ENCODE measurements at regions not wholly inside any gene's neighbourhood (a gene's known extent, or its start where the extent isn't known, plus 50 kb on each side); places are given as distances from the start of the nearest gene placed in this dataset.

DNA sequence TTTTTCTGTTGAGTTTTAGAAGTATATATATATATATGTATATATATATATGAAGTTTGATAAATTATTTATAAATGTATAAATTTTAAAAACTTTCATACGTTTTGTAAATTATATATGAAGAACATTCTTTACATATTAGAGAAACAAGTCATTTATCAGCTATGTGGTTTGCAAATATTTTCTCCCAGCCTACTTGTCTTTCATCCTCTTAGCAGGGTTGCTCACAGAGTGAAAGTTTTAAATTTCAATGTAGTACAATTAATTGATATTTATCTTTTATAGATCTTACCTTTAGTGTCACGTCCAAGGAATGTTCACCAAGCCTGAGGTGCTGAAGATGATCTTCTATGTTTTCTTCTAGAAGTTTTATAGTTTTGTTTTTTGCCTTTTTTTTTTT is 78.3 kb upstream of the HS6ST1 start:
- Histone ChIP-seq H2AFZ (ENCODE audit: low read depth) (no peak overlapping the region), H3K4me2 (no peak overlapping the region), H3K79me2 (ENCODE audit: insufficient read depth, low read depth) (no peaks in the 10 kb centered on the region), H3K27me3 (ENCODE audit: insufficient read depth, low read depth) (no peaks in the 10 kb centered on the region), H4K20me1 (ENCODE audit: insufficient read depth) (no peaks in the 10 kb centered on the region), H3K9ac (no peak overlapping the region), H3K4me3 (IDR thresholded peaks at IDR 0.05; ENCODE audit: insufficient read depth, low read depth, low read length) (no peak overlapping the region), H3K36me3 (ENCODE audit: insufficient read depth) (no peaks in the 10 kb centered on the region), H3K27ac (no peak overlapping the region), H3K4me1 (ENCODE audit: low read depth, poor library complexity, severe bottlenecking) (no peaks in the 10 kb centered on the region)
- no peak for TF ChIP-seq CTCF (conservative IDR thresholded peaks at IDR 0.05; ENCODE audit: low read depth, low read length)

GRCh38 chr2:128399256-128399655 is 80.6 kb upstream of the HS6ST1 start:
- Histone ChIP-seq H3K79me2 (ENCODE audit: insufficient read depth, low read depth) (no peaks in the 10 kb centered on the region), H3K9ac (no peak overlapping the region), H4K20me1 (ENCODE audit: insufficient read depth) (no peaks in the 10 kb centered on the region), H3K36me3 (ENCODE audit: insufficient read depth) (no peaks in the 10 kb centered on the region), H3K27me3 (ENCODE audit: insufficient read depth, low read depth) (no peaks in the 10 kb centered on the region), H3K27ac (no peak overlapping the region), H3K4me2 (no peak overlapping the region), H3K4me3 (IDR thresholded peaks at IDR 0.05; ENCODE audit: insufficient read depth, low read depth, low read length) (no peak overlapping the region), H2AFZ (ENCODE audit: low read depth) (no peak overlapping the region), H3K4me1 (ENCODE audit: low read depth, poor library complexity, severe bottlenecking) (no peaks in the 10 kb centered on the region)
- no peak for TF ChIP-seq CTCF (conservative IDR thresholded peaks at IDR 0.05; ENCODE audit: low read depth, low read length)

GRCh38 chr2:128399690-128400291 is 81.1 kb upstream of the HS6ST1 start:
- no peaks in the 10 kb centered on the region for H3K36me3 ChIP-seq (ENCODE audit: insufficient read depth)
- no peak overlapping the region for H3K27ac ChIP-seq
- no peaks in the 10 kb centered on the region for H3K79me2 ChIP-seq (ENCODE audit: insufficient read depth, low read depth)
- H3K4me3 ChIP-seq (IDR thresholded peaks at IDR 0.05; ENCODE audit: insufficient read depth, low read depth, low read length): no peak overlapping the region
- H4K20me1 ChIP-seq (ENCODE audit: insufficient read depth): no peaks in the 10 kb centered on the region
- H2AFZ ChIP-seq (ENCODE audit: low read depth): no peak overlapping the region
- no peaks in the 10 kb centered on the region for H3K4me1 ChIP-seq (ENCODE audit: low read depth, poor library complexity, severe bottlenecking)
- no peak for TF ChIP-seq CTCF (conservative IDR thresholded peaks at IDR 0.05; ENCODE audit: low read depth, low read length)
- H3K9ac ChIP-seq: no peak overlapping the region
- no peaks in the 10 kb centered on the region for H3K27me3 ChIP-seq (ENCODE audit: insufficient read depth, low read depth)
- H3K4me2 ChIP-seq: no peak overlapping the region

GRCh38 chr2:128401680-128402079 is 83.0 kb upstream of the HS6ST1 start:
- Histone ChIP-seq H2AFZ (ENCODE audit: low read depth) (no peak overlapping the region), H3K79me2 (ENCODE audit: insufficient read depth, low read depth) (no peaks in the 10 kb centered on the region), H3K27me3 (ENCODE audit: insufficient read depth, low read depth) (no peaks in the 10 kb centered on the region), H3K4me2 (no peak overlapping the region), H3K9ac (no peak overlapping the region), H3K4me1 (ENCODE audit: low read depth, poor library complexity, severe bottlenecking) (no peaks in the 10 kb centered on the region), H3K4me3 (IDR thresholded peaks at IDR 0.05; ENCODE audit: insufficient read depth, low read depth, low read length) (no peak overlapping the region), H3K27ac (no peak overlapping the region), H3K36me3 (ENCODE audit: insufficient read depth) (no peaks in the 10 kb centered on the region), H4K20me1 (ENCODE audit: insufficient read depth) (no peaks in the 10 kb centered on the region)
- no peak for TF ChIP-seq CTCF (conservative IDR thresholded peaks at IDR 0.05; ENCODE audit: low read depth, low read length)

Data from KMS-11 (cell line).